ENCODE measurements at regions not wholly inside any gene's neighbourhood (a gene's known extent, or its start where the extent isn't known, plus 50 kb on each side); places are given as distances from the start of the nearest gene placed in this dataset.

- TF ChIP-seq, protein P1, sequence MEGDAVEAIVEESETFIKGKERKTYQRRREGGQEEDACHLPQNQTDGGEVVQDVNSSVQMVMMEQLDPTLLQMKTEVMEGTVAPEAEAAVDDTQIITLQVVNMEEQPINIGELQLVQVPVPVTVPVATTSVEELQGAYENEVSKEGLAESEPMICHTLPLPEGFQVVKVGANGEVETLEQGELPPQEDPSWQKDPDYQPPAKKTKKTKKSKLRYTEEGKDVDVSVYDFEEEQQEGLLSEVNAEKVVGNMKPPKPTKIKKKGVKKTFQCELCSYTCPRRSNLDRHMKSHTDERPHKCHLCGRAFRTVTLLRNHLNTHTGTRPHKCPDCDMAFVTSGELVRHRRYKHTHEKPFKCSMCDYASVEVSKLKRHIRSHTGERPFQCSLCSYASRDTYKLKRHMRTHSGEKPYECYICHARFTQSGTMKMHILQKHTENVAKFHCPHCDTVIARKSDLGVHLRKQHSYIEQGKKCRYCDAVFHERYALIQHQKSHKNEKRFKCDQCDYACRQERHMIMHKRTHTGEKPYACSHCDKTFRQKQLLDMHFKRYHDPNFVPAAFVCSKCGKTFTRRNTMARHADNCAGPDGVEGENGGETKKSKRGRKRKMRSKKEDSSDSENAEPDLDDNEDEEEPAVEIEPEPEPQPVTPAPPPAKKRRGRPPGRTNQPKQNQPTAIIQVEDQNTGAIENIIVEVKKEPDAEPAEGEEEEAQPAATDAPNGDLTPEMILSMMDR (IDR thresholded peaks at IDR 0.05) = no peak
- TF ChIP-seq POLR2A (IDR thresholded peaks at IDR 0.05) = no peak
These were observed 81.8 kb upstream of the DST start for GRCh38 chr6:56724455-56724854.

All from thyroid gland (tissue), 4 donors.